ENCODE measurements at regions not wholly inside any gene's neighbourhood (a gene's known extent, or its start where the extent isn't known, plus 50 kb on each side); places are given as distances from the start of the nearest gene placed in this dataset.

- TF ChIP-seq POLR2A (IDR thresholded peaks at IDR 0.05; ENCODE audit: control extremely low read depth in 1 of 2, low read depth in 2 of 2, low read length in 2 of 2): no peak
- TF ChIP-seq CTCF (IDR thresholded peaks at IDR 0.05; ENCODE audit: control extremely low read depth in 1 of 3, insufficient read depth in 1 of 3, low read depth in 1 of 3, low read length in 3 of 3): no peak
- TF ChIP-seq CHD2 (IDR thresholded peaks at IDR 0.05; ENCODE audit: low read length): no peak
- TF ChIP-seq, protein P1, sequence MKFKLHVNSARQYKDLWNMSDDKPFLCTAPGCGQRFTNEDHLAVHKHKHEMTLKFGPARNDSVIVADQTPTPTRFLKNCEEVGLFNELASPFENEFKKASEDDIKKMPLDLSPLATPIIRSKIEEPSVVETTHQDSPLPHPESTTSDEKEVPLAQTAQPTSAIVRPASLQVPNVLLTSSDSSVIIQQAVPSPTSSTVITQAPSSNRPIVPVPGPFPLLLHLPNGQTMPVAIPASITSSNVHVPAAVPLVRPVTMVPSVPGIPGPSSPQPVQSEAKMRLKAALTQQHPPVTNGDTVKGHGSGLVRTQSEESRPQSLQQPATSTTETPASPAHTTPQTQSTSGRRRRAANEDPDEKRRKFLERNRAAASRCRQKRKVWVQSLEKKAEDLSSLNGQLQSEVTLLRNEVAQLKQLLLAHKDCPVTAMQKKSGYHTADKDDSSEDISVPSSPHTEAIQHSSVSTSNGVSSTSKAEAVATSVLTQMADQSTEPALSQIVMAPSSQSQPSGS (IDR thresholded peaks at IDR 0.05; ENCODE audit: low read length): no peak
- TF ChIP-seq TAF1 (IDR thresholded peaks at IDR 0.05; ENCODE audit: low read depth, low read length): no peak
- no peak for TF ChIP-seq JUND (IDR thresholded peaks at IDR 0.05; ENCODE audit: low read length)
- no peak for TF ChIP-seq NRF1 (IDR thresholded peaks at IDR 0.05; ENCODE audit: low read depth, low read length)
- no peak for TF ChIP-seq CBX5 (IDR thresholded peaks at IDR 0.05; ENCODE audit: low read depth, low read length)
- TF ChIP-seq HDAC6 (IDR thresholded peaks at IDR 0.05; ENCODE audit: low read depth, low read length): no peak
Measured at GRCh38 chr21:31426235-31426797, 82.3 kb upstream of the TIAM1 start.
